Fibroblast of mammary gland (primary cell): ENCODE measurements at regions not wholly inside any gene's neighbourhood (a gene's known extent, or its start where the extent isn't known, plus 50 kb on each side); places are given as distances from the start of the nearest gene placed in this dataset.

Experiments used
- DNase-seq: peaks from one replicate; pipeline ENCODE4 v3.0.0-alpha.2; 2010; ENCODE audit warnings: low read depth
- H3K4me3 ChIP-seq: 2 replicates; pipeline ENCODE4 v1.5.1; 2011; ENCODE audit warnings: low read depth, mild to moderate bottlenecking, low read length, moderate library complexity; ENCODE audit not compliant: control insufficient read depth
- CTCF ChIP-seq: conservative IDR thresholded peaks from 2 replicates; pipeline ENCODE4 v1.5.1; 2011; ENCODE audit warnings: low read depth, low read length, inconsistent platforms; ENCODE audit not compliant: control insufficient read depth, insufficient read depth

DNA sequence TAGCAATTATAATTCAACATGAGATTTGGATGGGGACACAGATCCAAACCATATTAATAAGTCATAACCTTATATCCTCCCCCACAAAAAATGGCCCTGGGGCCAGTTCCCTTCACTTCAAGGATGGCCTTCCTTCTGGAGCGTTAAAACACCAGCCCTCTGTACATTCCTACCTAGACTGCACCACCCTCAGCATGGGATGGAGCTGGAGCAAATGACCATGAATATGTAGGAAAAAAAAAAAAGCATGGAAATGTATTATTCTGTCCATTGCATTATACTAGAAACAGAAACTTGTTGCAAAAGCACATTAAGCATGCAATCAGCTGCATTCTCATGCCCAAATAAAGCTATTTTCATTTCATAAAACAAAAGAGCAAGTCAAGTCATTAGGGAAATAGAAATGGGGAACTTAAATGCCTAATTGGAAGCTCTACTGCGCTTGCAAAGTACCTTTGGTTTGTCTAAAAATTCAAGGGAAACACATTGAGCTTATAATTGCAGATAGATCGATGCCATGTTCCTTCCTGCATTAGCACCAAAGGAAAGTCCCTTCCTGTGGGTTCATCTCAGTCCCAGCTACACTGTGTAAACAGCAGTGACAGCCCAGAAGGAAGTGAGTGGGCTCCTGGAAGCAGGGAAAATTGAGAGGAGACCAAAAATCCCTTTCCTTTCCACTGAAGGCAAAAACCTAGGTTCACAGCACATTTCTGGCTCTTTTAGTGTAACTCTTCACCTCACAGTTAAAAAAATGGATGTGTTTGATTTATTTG lies 252.0 kb upstream of the KLHL29 start:
- TF ChIP-seq CTCF = no peak
- no peak for DNase-seq
- no peak overlapping the region for H3K4me3 ChIP-seq

GRCh38 chr2:23134726-23135125 lies 250.3 kb upstream of the KLHL29 start:
- no peak for DNase-seq
- no peak for TF ChIP-seq CTCF
- H3K4me3 ChIP-seq = no peak overlapping the region

- H3K4me3 ChIP-seq = no peak overlapping the region
- TF ChIP-seq CTCF = no peak
- no peak for DNase-seq
These were observed 249.4 kb upstream of the KLHL29 start for GRCh38 chr2:23135481-23136100.

- DNase-seq = no peak
- TF ChIP-seq CTCF = no peak
- H3K4me3 ChIP-seq = no peak overlapping the region
These were observed 247.8 kb upstream of the KLHL29 start for GRCh38 chr2:23137166-23137565.

- DNase-seq = no peak
- H3K4me3 ChIP-seq = no peak overlapping the region
- no peak for TF ChIP-seq CTCF
These were observed 246.3 kb upstream of the KLHL29 start for GRCh38 chr2:23138701-23139100.

DNA sequence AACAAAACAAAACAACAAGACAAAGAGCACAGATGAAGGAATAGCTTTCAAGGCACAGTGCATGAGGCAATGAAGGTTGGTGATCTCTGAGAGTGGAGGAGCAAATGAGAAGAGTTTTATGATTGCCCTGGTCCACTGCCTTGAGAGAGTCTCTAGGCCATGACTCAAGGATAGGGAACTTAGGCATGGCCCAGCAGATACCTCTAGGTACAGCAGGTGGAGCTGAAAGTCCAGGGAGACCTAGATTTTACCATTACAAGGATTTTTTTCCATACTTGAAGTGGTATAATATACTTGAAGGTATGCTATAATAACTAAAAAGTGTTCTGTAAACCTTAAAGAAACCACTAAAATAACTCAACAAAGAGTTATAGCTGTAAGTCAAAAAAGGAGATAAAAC lies 239.5 kb upstream of the KLHL29 start:
- H3K4me3 ChIP-seq = no peak overlapping the region
- TF ChIP-seq CTCF = no peak
- no peak for DNase-seq
